Activated CD8-positive, alpha-beta T cell treated with anti-CD3 and anti-CD28 coated beads, Interleukin-2, amount 10 ng/mL, durations not matched to agents 7 days and 5 days (primary cell): ENCODE measurements at regions not wholly inside any gene's neighbourhood (a gene's known extent, or its start where the extent isn't known, plus 50 kb on each side); places are given as distances from the start of the nearest gene placed in this dataset.
"Not testable (repeated sequence)": the region's sequence is repeated elsewhere in the genome, so short reads cannot be mapped to it uniquely, and the experiment has no call there.

Experiments
- ATAC-seq: fragments of 150-1000 bp; cut with Tn5 transposase; one replicate; pipeline ENCODE4 v1.10.0; 2021; ENCODE audit warnings: moderate library complexity
- CTCF ChIA-PET: fragments of 350-600 bp; sonication (Branson Sonifier 250); formaldehyde crosslinking; loops from one replicate; lab custom pipeline; 2021; ENCODE audit warnings: antibody characterized with exemption; lab: Charles Lee
- POLR2A ChIA-PET: fragments of 350-600 bp; sonication (Branson Sonifier 250); formaldehyde crosslinking; loops from one replicate; lab custom pipeline; 2021; ENCODE audit warnings: antibody characterized with exemption; lab: Charles Lee
- DNase-seq: peaks from one replicate; pipeline ENCODE4 v3.0.0-alpha.2; 2020
- H3K27ac Mint-ChIP-seq: one replicate; pipeline ENCODE4 v1.8.0; 2021; ENCODE audit warnings: mild to moderate bottlenecking, mixed read lengths
- H3K27me3 Mint-ChIP-seq: one replicate; pipeline ENCODE4 v1.8.0; 2021; ENCODE audit warnings: low read depth, mixed read lengths
- H3K36me3 Mint-ChIP-seq: one replicate; pipeline ENCODE4 v1.8.0; 2021; ENCODE audit warnings: low read depth, mixed read lengths
- H3K4me1 Mint-ChIP-seq: one replicate; pipeline ENCODE4 v1.8.0; 2021; ENCODE audit warnings: low read depth, mixed read lengths
- H3K4me3 Mint-ChIP-seq: one replicate; pipeline ENCODE4 v1.8.0; 2021; ENCODE audit warnings: mild to moderate bottlenecking, mixed read lengths
- H3K9me3 Mint-ChIP-seq: one replicate; pipeline ENCODE4 v1.8.0; 2022; ENCODE audit warnings: mixed read lengths; ENCODE audit not compliant: insufficient read depth

GRCh38 chr12:29908157-29908556, 124.4 kb upstream of the TMTC1 start:
- ChIA-PET POLR2A (no interaction called here), CTCF (no interaction called here)
- Mint-ChIP-seq H3K9me3 (no peaks in the 10 kb centered on the region), H3K36me3 (no peaks in the 10 kb centered on the region), H3K27me3 (no peaks in the 10 kb centered on the region), H3K27ac (no peak overlapping the region), H3K4me1 (no peaks in the 10 kb centered on the region), H3K4me3 (no peak overlapping the region)
- DNase-seq (no peak), ATAC-seq (no peak)

- Mint-ChIP-seq H3K27me3 (no peaks in the 10 kb centered on the region), H3K4me3 (no peak overlapping the region), H3K27ac (no peak overlapping the region), H3K9me3 (no peaks in the 10 kb centered on the region), H3K4me1 (no peaks in the 10 kb centered on the region), H3K36me3 (no peaks in the 10 kb centered on the region)
- ATAC-seq (no peak), DNase-seq (no peak)
- POLR2A ChIA-PET = no interaction called here
- CTCF ChIA-PET = no interaction called here
Observed at GRCh38 chr12:29907461-29907860, 123.7 kb upstream of the TMTC1 start.

GRCh38 chr12:29902043-29902442, 118.3 kb upstream of the TMTC1 start:
- H3K36me3 Mint-ChIP-seq = no peaks in the 10 kb centered on the region
- H3K27me3 Mint-ChIP-seq = no peaks in the 10 kb centered on the region
- ChIA-PET POLR2A (no interaction called here), CTCF (no interaction called here)
- ATAC-seq (no peak), DNase-seq (no peak)
- H3K4me3 Mint-ChIP-seq = no peak overlapping the region
- H3K9me3 Mint-ChIP-seq = no peaks in the 10 kb centered on the region
- no peaks in the 10 kb centered on the region for H3K4me1 Mint-ChIP-seq
- H3K27ac Mint-ChIP-seq = no peak overlapping the region

- ChIA-PET POLR2A (no interaction called here), CTCF (no interaction called here)
- no peaks in the 10 kb centered on the region for H3K27me3 Mint-ChIP-seq
- DNase-seq (no peak), ATAC-seq (no peak)
- no peak overlapping the region for H3K4me3 Mint-ChIP-seq
- no peak overlapping the region for H3K27ac Mint-ChIP-seq
- H3K36me3 Mint-ChIP-seq = no peaks in the 10 kb centered on the region
- no peaks in the 10 kb centered on the region for H3K4me1 Mint-ChIP-seq
- no peaks in the 10 kb centered on the region for H3K9me3 Mint-ChIP-seq
Observed at GRCh38 chr12:29901585-29901984, 117.8 kb upstream of the TMTC1 start.

GRCh38 chr12:29899212-29899931, 115.6 kb upstream of the TMTC1 start:
- ATAC-seq = no peak
- H3K4me1 Mint-ChIP-seq = no peaks in the 10 kb centered on the region
- no peaks in the 10 kb centered on the region for H3K9me3 Mint-ChIP-seq
- no peak for DNase-seq
- H3K27me3 Mint-ChIP-seq = no peaks in the 10 kb centered on the region
- no peak overlapping the region for H3K27ac Mint-ChIP-seq
- no peak overlapping the region for H3K4me3 Mint-ChIP-seq
- POLR2A ChIA-PET = no interaction called here
- CTCF ChIA-PET = no interaction called here
- H3K36me3 Mint-ChIP-seq = no peaks in the 10 kb centered on the region

- Mint-ChIP-seq H3K36me3 (no peaks in the 10 kb centered on the region), H3K4me1 (no peaks in the 10 kb centered on the region), H3K4me3 (no peak overlapping the region), H3K9me3 (no peaks in the 10 kb centered on the region), H3K27ac (no peak overlapping the region), H3K27me3 (no peaks in the 10 kb centered on the region)
- ChIA-PET POLR2A (no interaction called here), CTCF (no interaction called here)
- DNase-seq (no peak), ATAC-seq (no peak)
Observed at GRCh38 chr12:29895966-29896365, 112.2 kb upstream of the TMTC1 start.

GRCh38 chr12:29893002-29893401, 109.3 kb upstream of the TMTC1 start:
- ChIA-PET POLR2A (no interaction called here), CTCF (no interaction called here)
- no peaks in the 10 kb centered on the region for H3K9me3 Mint-ChIP-seq
- H3K36me3 Mint-ChIP-seq = no peaks in the 10 kb centered on the region
- H3K4me1 Mint-ChIP-seq = no peaks in the 10 kb centered on the region
- H3K27me3 Mint-ChIP-seq = no peaks in the 10 kb centered on the region
- DNase-seq (no peak), ATAC-seq (no peak)
- H3K4me3 Mint-ChIP-seq = no peak overlapping the region
- H3K27ac Mint-ChIP-seq = no peak overlapping the region

- POLR2A ChIA-PET = no interaction called here
- no peak for ATAC-seq
Observed at GRCh38 chr12:29891792-29892191, 108.0 kb upstream of the TMTC1 start.

GRCh38 chr12:29889737-29890136, 106.0 kb upstream of the TMTC1 start:
- POLR2A ChIA-PET = no interaction called here
- Mint-ChIP-seq H3K36me3 (no peaks in the 10 kb centered on the region), H3K9me3 (no peaks in the 10 kb centered on the region), H3K27me3 (no peaks in the 10 kb centered on the region), H3K4me3 (no peak overlapping the region), H3K4me1 (no peaks in the 10 kb centered on the region), H3K27ac (no peak overlapping the region)
- no peak for ATAC-seq
- CTCF ChIA-PET = interaction anchor here (1.1 kb wide), 1 partner anchor 16 kb away, joined by 3 read pairs; no protein-coding TSS in a partner anchor
- DNase-seq = peak; percentile 22

More at GRCh38 chr12:29891792-29892191, 108.0 kb upstream of the TMTC1 start:
- Mint-ChIP-seq H3K4me1 (no peaks in the 10 kb centered on the region), H3K27me3 (no peaks in the 10 kb centered on the region), H3K36me3 (no peaks in the 10 kb centered on the region), H3K4me3 (no peak overlapping the region), H3K9me3 (no peaks in the 10 kb centered on the region), H3K27ac (no peak overlapping the region)
- CTCF ChIA-PET = no interaction called here
- no peak for DNase-seq

- Mint-ChIP-seq H3K4me3 (no peak overlapping the region), H3K36me3 (no peaks in the 10 kb centered on the region), H3K9me3 (no peaks in the 10 kb centered on the region), H3K27ac (no peak overlapping the region), H3K4me1 (no peaks in the 10 kb centered on the region), H3K27me3 (no peaks in the 10 kb centered on the region)
- ChIA-PET CTCF (no interaction called here), POLR2A (no interaction called here)
- DNase-seq (no peak), ATAC-seq (no peak)
Observed at GRCh38 chr12:29888777-29889176, 105.0 kb upstream of the TMTC1 start.

- DNase-seq, H3K9me3 Mint-ChIP-seq, H3K27me3 Mint-ChIP-seq, H3K4me1 Mint-ChIP-seq, H3K36me3 Mint-ChIP-seq, CTCF ChIA-PET, ATAC-seq, H3K27ac Mint-ChIP-seq, POLR2A ChIA-PET, H3K4me3 Mint-ChIP-seq: not testable (repeated sequence)
Observed at GRCh38 chr12:29884957-29885356, 101.2 kb upstream of the TMTC1 start.

GRCh38 chr12:29883941-29884554, 100.3 kb upstream of the TMTC1 start:
- no peaks in the 10 kb centered on the region for H3K4me1 Mint-ChIP-seq
- no peaks in the 10 kb centered on the region for H3K9me3 Mint-ChIP-seq
- no peaks in the 10 kb centered on the region for H3K27me3 Mint-ChIP-seq
- no peaks in the 10 kb centered on the region for H3K36me3 Mint-ChIP-seq
- POLR2A ChIA-PET = no interaction called here
- no peak overlapping the region for H3K27ac Mint-ChIP-seq
- H3K4me3 Mint-ChIP-seq = no peak overlapping the region
- ATAC-seq (no peak), DNase-seq (no peak)
- CTCF ChIA-PET = no interaction called here
